GM23338 (cell line): ENCODE measurements at regions not wholly inside any gene's neighbourhood (a gene's known extent, or its start where the extent isn't known, plus 50 kb on each side); places are given as distances from the start of the nearest gene placed in this dataset.

Experiments used
- ATAC-seq: fragments of 200-7000 bp; cut with Tn5 transposase; 3 replicates; pipeline ENCODE4 v1.9.1; 2020
- DNase-seq: peaks from one replicate; pipeline ENCODE4 v3.0.0-alpha.2; 2015; ENCODE audit warnings: low spot score
- H2AFZ ChIP-seq: fragments of 200-600 bp; sonication (generic); 2 replicates; pipeline ENCODE4 v1.8.0; 2016; ENCODE audit warnings: antibody characterized with exemption, mild to moderate bottlenecking, moderate library complexity
- H3F3A ChIP-seq: fragments of 200-600 bp; sonication (generic); replicated peaks from 2 replicates; pipeline ENCODE4 v1.8.0; 2017; ENCODE audit warnings: antibody characterized with exemption, mixed run types, low read depth
- H3K27ac ChIP-seq: fragments of 200-600 bp; sonication (generic); 2 replicates; pipeline ENCODE4 v1.6.1; 2016; ENCODE audit warnings: low read depth
- H3K27me3 ChIP-seq: fragments of 200-600 bp; sonication (generic); 2 replicates; pipeline ENCODE4 v1.8.0; 2016; ENCODE audit warnings: mild to moderate bottlenecking, mixed run types, moderate library complexity; ENCODE audit not compliant: insufficient read depth
- H3K36me3 ChIP-seq: fragments of 200-600 bp; sonication (generic); 2 replicates; pipeline ENCODE4 v1.8.0; 2016; ENCODE audit warnings: mild to moderate bottlenecking; ENCODE audit not compliant: insufficient read depth
- H3K4me1 ChIP-seq: fragments of 200-600 bp; sonication (generic); 2 replicates; pipeline ENCODE4 v1.8.0; 2016; ENCODE audit warnings: mild to moderate bottlenecking, moderate library complexity; ENCODE audit not compliant: insufficient read depth
- H3K4me2 ChIP-seq: fragments of 200-600 bp; sonication (generic); 2 replicates; pipeline ENCODE4 v1.7.1; 2017; ENCODE audit warnings: mixed run types
- H3K4me3 ChIP-seq: fragments of 200-600 bp; sonication (generic); 2 replicates; pipeline ENCODE4 v1.6.1; 2016; ENCODE audit warnings: mixed run types
- H3K79me2 ChIP-seq: fragments of 200-600 bp; sonication (generic); replicated peaks from 2 replicates; pipeline ENCODE4 v1.8.0; 2017; ENCODE audit warnings: mild to moderate bottlenecking; ENCODE audit not compliant: insufficient read depth
- H3K9me2 ChIP-seq: fragments of 200-600 bp; sonication (generic); 2 replicates; pipeline ENCODE4 v1.8.0; 2017; ENCODE audit not compliant: insufficient read depth
- H4K20me1 ChIP-seq: fragments of 200-600 bp; sonication (generic); replicated peaks from 2 replicates; pipeline ENCODE4 v1.8.0; 2017; ENCODE audit warnings: mild to moderate bottlenecking; ENCODE audit not compliant: insufficient read depth
- H3K27ac Mint-ChIP-seq: 2 replicates; pipeline ENCODE4 v1.8.0; 2020; ENCODE audit warnings: inconsistent platforms, mild to moderate bottlenecking, moderate library complexity, mixed read lengths
- H3K27me3 Mint-ChIP-seq: 3 replicates; pipeline ENCODE4 v1.8.0; 2022; ENCODE audit warnings: low read depth, mild to moderate bottlenecking, moderate library complexity, mixed read lengths, inconsistent platforms; ENCODE audit not compliant: insufficient read depth, poor library complexity
- H3K36me3 Mint-ChIP-seq: 3 replicates; pipeline ENCODE4 v1.8.0; 2021; ENCODE audit warnings: low read depth, mild to moderate bottlenecking, inconsistent platforms, moderate library complexity, mixed read lengths
- H3K4me1 Mint-ChIP-seq: 3 replicates; pipeline ENCODE4 v1.8.0; 2020; ENCODE audit warnings: mild to moderate bottlenecking, inconsistent platforms, mixed read lengths
- H3K4me3 Mint-ChIP-seq: 3 replicates; pipeline ENCODE4 v1.8.0; 2021; ENCODE audit warnings: moderate library complexity, mild to moderate bottlenecking, inconsistent platforms, mixed read lengths
- H3K9me3 Mint-ChIP-seq: 3 replicates; pipeline ENCODE4 v1.8.0; 2020; ENCODE audit warnings: moderate library complexity, mild to moderate bottlenecking, inconsistent platforms, mixed read lengths
- CREB1 ChIP-seq: fragments of 250-450 bp; sonication (Bioruptor Pico); IDR thresholded peaks from 2 replicates; pipeline ENCODE4 v1.5.0; 2020; ENCODE audit warnings: low read depth, mild to moderate bottlenecking, moderate library complexity
- CTCF ChIP-seq, 2 experiments: fragments of 200-600 bp in 1 of 2; sonication (generic) in 1 of 2; conservative IDR thresholded peaks; 2 replicates each; pipeline versions ENCODE4 v1.5.1 to v1.6.1; 2016 to 2017; ENCODE audit warnings: antibody characterized with exemption in 2 of 2, low read depth in 2 of 2, mild to moderate bottlenecking in 2 of 2, moderate library complexity in 1 of 2
- ETS1 ChIP-seq: IDR thresholded peaks from 2 replicates; pipeline ENCODE4 v1.6.1; 2016; ENCODE audit warnings: antibody characterized with exemption
- EZH2 ChIP-seq: fragments of 200-600 bp; sonication (generic); IDR thresholded peaks from one replicate; pipeline ENCODE4 v1.8.0; 2017; ENCODE audit warnings: antibody characterized with exemption, mild to moderate bottlenecking, low read depth; ENCODE audit not compliant: unreplicated experiment
- JUNB ChIP-seq: IDR thresholded peaks from one replicate; pipeline ENCODE4 v1.6.1; 2016; ENCODE audit warnings: antibody characterized with exemption; ENCODE audit not compliant: unreplicated experiment
- POLR2AphosphoS5 ChIP-seq: IDR thresholded peaks from 2 replicates; pipeline ENCODE4 v1.6.1; 2016; ENCODE audit warnings: antibody characterized with exemption, low read depth
- REST ChIP-seq: IDR thresholded peaks from one replicate; pipeline ENCODE4 v1.6.1; 2018; ENCODE audit warnings: antibody characterized with exemption; ENCODE audit not compliant: unreplicated experiment
- STAT1 ChIP-seq: IDR thresholded peaks from one replicate; pipeline ENCODE4 v1.6.1; 2016; ENCODE audit warnings: antibody characterized with exemption; ENCODE audit not compliant: unreplicated experiment
- ZNF114 ChIP-seq: fragments of 250-450 bp; sonication (Bioruptor Pico); IDR thresholded peaks from 2 replicates; pipeline ENCODE4 v1.5.0; 2020; ENCODE audit warnings: mild to moderate bottlenecking, moderate library complexity
- ZNF331 ChIP-seq: fragments of 250-450 bp; sonication (Bioruptor Pico); IDR thresholded peaks from 2 replicates; pipeline ENCODE4 v1.5.0; 2020; ENCODE audit warnings: low read depth, mild to moderate bottlenecking, moderate library complexity
- ZNF462 ChIP-seq: fragments of 250-450 bp; sonication (Bioruptor Pico); IDR thresholded peaks from 2 replicates; pipeline ENCODE4 v1.5.0; 2020; ENCODE audit warnings: mild to moderate bottlenecking, moderate library complexity

GRCh38 chr9:85452841-85453240 is 288.9 kb downstream of the AGTPBP1 start (continued):
- no peak for TF ChIP-seq ZNF462
- TF ChIP-seq ETS1, result no peak
- no peak for TF ChIP-seq STAT1
- TF ChIP-seq POLR2AphosphoS5, result no peak

- Mint-ChIP-seq H3K36me3 (peaks cover 3% of the 10 kb centered on the region; the same call in 2 of the 3 replicates), H3K27ac (no peak overlapping the region; the same call in 1 of the 2 replicates), H3K27me3 (no peaks in the 10 kb centered on the region), H3K9me3 (peaks cover 22% of the 10 kb centered on the region), H3K4me3 (no peak overlapping the region), H3K4me1 (no peaks in the 10 kb centered on the region; the same call in 2 of the 3 replicates)
- Histone ChIP-seq H3K27me3 (no peaks in the 10 kb centered on the region), H3K4me2 (no peak overlapping the region), H2AFZ (no peak overlapping the region), H3K27ac (no peak overlapping the region), H3K4me3 (no peak overlapping the region), H3K79me2 (no peaks in the 10 kb centered on the region), H3K36me3 (no peaks in the 10 kb centered on the region; the same call in 1 of the 2 replicates), H3K4me1 (no peaks in the 10 kb centered on the region), H3K9me2 (peaks cover 14% of the 10 kb centered on the region), H3F3A (no peaks in the 10 kb centered on the region), H4K20me1 (no peaks in the 10 kb centered on the region)
- DNase-seq, result no peak
- ATAC-seq, result no peak
- TF ChIP-seq CTCF (conservative IDR thresholded peaks at IDR 0.05; ENCODE audit: low read depth in 2 of 2) (no peak; a peak in 1 of 4 replicates), ZNF114 (CRISPR knock-in tag) (no peak), JUNB (no peak), CREB1 (CRISPR knock-in tag) (no peak), POLR2AphosphoS5 (no peak), ZNF331 (CRISPR knock-in tag) (no peak), REST (no peak), ETS1 (no peak), EZH2 (no peak)
Observed at GRCh38 chr9:85451680-85452079, 290.1 kb downstream of the AGTPBP1 start.
